ENCODE measurements at regions not wholly inside any gene's neighbourhood (a gene's known extent, or its start where the extent isn't known, plus 50 kb on each side); places are given as distances from the start of the nearest gene placed in this dataset.

- intact Hi-C loops (cut with DNase I), result no loop called here
- no peak for DNase-seq (ENCODE audit: low spot score)
These were observed 1198.9 kb upstream of the GBE1 start for GRCh38 chr3:82960379-82960778.

- intact Hi-C loops (cut with DNase I), result no loop called here
- DNase-seq (ENCODE audit: low spot score), result no peak
These were observed 1196.3 kb upstream of the GBE1 start for GRCh38 chr3:82957696-82958095.

- intact Hi-C loops (cut with DNase I), result no loop called here
- DNase-seq (ENCODE audit: low spot score), result no peak
These were observed 1195.6 kb upstream of the GBE1 start for GRCh38 chr3:82957079-82957478.

- intact Hi-C loops (cut with DNase I), result no loop called here
- DNase-seq (ENCODE audit: low spot score), result no peak
These were observed 1193.0 kb upstream of the GBE1 start for GRCh38 chr3:82954486-82954885.

GRCh38 chr3:82942041-82942440 is 1180.6 kb upstream of the GBE1 start:
- intact Hi-C loops (cut with DNase I), result no loop called here
- DNase-seq (ENCODE audit: low spot score), result no peak

GRCh38 chr3:82940124-82940523 is 1178.7 kb upstream of the GBE1 start:
- no peak for DNase-seq (ENCODE audit: low spot score)
- intact Hi-C loops (cut with DNase I), result no loop called here

- DNase-seq (ENCODE audit: low spot score), result peak; percentile 64
- intact Hi-C loops (cut with DNase I), result no loop called here
These were observed 1178.1 kb upstream of the GBE1 start for GRCh38 chr3:82939491-82940097.

- peak; percentile 67 for DNase-seq (ENCODE audit: low spot score)
- intact Hi-C loops (cut with DNase I), result no loop called here
These were observed 1177.4 kb upstream of the GBE1 start for GRCh38 chr3:82938821-82939328.

GRCh38 chr3:82927309-82928253 is 1166.1 kb upstream of the GBE1 start:
- no peak for DNase-seq (ENCODE audit: low spot score)
- intact Hi-C loops (cut with DNase I), result no loop called here

GRCh38 chr3:82891028-82891427 is 1129.6 kb upstream of the GBE1 start:
- no peak for DNase-seq (ENCODE audit: low spot score)
- intact Hi-C loops (cut with DNase I), result no loop called here

GRCh38 chr3:82883072-82883471 is 1121.6 kb upstream of the GBE1 start:
- no peak for DNase-seq (ENCODE audit: low spot score)
- intact Hi-C loops (cut with DNase I), result no loop called here

- DNase-seq (ENCODE audit: low spot score), result no peak
- intact Hi-C loops (cut with DNase I), result no loop called here
These were observed 1114.0 kb upstream of the GBE1 start for GRCh38 chr3:82875401-82875800.

- no peak for DNase-seq (ENCODE audit: low spot score)
- intact Hi-C loops (cut with DNase I), result no loop called here
These were observed 1078.4 kb upstream of the GBE1 start for GRCh38 chr3:82839871-82840270.

GRCh38 chr3:82834098-82834497 is 1072.7 kb upstream of the GBE1 start:
- no peak for DNase-seq (ENCODE audit: low spot score)
- intact Hi-C loops (cut with DNase I), result no loop called here

GRCh38 chr3:82824491-82824890 is 1063.0 kb upstream of the GBE1 start:
- no peak for DNase-seq (ENCODE audit: low spot score)
- intact Hi-C loops (cut with DNase I), result no loop called here

GRCh38 chr3:82816086-82816485 is 1054.6 kb upstream of the GBE1 start:
- intact Hi-C loops (cut with DNase I), result no loop called here
- DNase-seq (ENCODE audit: low spot score), result no peak

- DNase-seq (ENCODE audit: low spot score), result no peak
- intact Hi-C loops (cut with DNase I), result no loop called here
These were observed 1054.1 kb upstream of the GBE1 start for GRCh38 chr3:82815417-82816058.

GRCh38 chr3:82814660-82815059 is 1053.2 kb upstream of the GBE1 start:
- intact Hi-C loops (cut with DNase I), result no loop called here

GRCh38 chr3:82807781-82808180 is 1046.3 kb upstream of the GBE1 start:
- no peak for DNase-seq (ENCODE audit: low spot score)
- intact Hi-C loops (cut with DNase I), result no loop called here

More at GRCh38 chr3:82814660-82815059, 1053.2 kb upstream of the GBE1 start:
- DNase-seq (ENCODE audit: low spot score), result no peak

- DNase-seq (ENCODE audit: low spot score), result no peak
- intact Hi-C loops (cut with DNase I), result no loop called here
These were observed 1041.1 kb upstream of the GBE1 start for GRCh38 chr3:82802501-82802900.
